Transverse colon (tissue), 4 donors: ENCODE measurements at regions not wholly inside any gene's neighbourhood (a gene's known extent, or its start where the extent isn't known, plus 50 kb on each side); places are given as distances from the start of the nearest gene placed in this dataset.

Source experiments
- DNase-seq: peaks from one replicate; pipeline ENCODE4 v3.0.0-alpha.2; 2019
- H3K27ac ChIP-seq, 4 donors: fragments of 200-600 bp; sonication (generic); 2 replicates each; pipeline ENCODE4 v1.5.1; 2016 to 2018; ENCODE audit warnings: inconsistent platforms in 4 of 4
- H3K27me3 ChIP-seq: fragments of 200-600 bp; sonication (generic); 2 replicates; pipeline ENCODE4 v1.5.1; 2017; ENCODE audit warnings: inconsistent platforms
- H3K36me3 ChIP-seq, 4 donors: fragments of 200-600 bp; sonication (generic); 2 replicates each; pipeline ENCODE4 v1.5.1; 2017 to 2019; ENCODE audit warnings: inconsistent platforms in 4 of 4
- H3K4me1 ChIP-seq, 4 donors: fragments of 200-600 bp; sonication (generic); 2 replicates each; pipeline ENCODE4 v1.5.1; 2017 to 2020; ENCODE audit warnings: inconsistent platforms in 4 of 4
- H3K4me3 ChIP-seq, 4 donors: fragments of 200-600 bp; sonication (generic); 1 replicate in 1 of 4; 2 replicates in 3 of 4; pipeline versions ENCODE4 v1.5.1 to v1.6.1; 2017 to 2019; ENCODE audit warnings: inconsistent platforms in 4 of 4
- H3K9me3 ChIP-seq, 2 donors: fragments of 200-600 bp; sonication (generic); 2 replicates each; pipeline ENCODE4 v1.5.1; 2017 to 2019; ENCODE audit warnings: inconsistent platforms in 2 of 2
- EP300 ChIP-seq: sonication (generic); formaldehyde crosslinking; IDR thresholded peaks from one replicate; pipeline ENCODE4 v1.6.1; 2017; ENCODE audit warnings: antibody characterized with exemption, low read depth
- POLR2A ChIP-seq: fragments of 450-650 bp; IDR thresholded peaks from one replicate; pipeline ENCODE4 v1.6.1; 2016; ENCODE audit warnings: antibody characterized with exemption, mild to moderate bottlenecking, moderate library complexity
- POLR2AphosphoS5 ChIP-seq, 3 donors: sonication (generic); formaldehyde crosslinking; IDR thresholded peaks; one replicate each; pipeline ENCODE4 v1.6.1; 2016; ENCODE audit warnings: antibody characterized with exemption in 3 of 3
- WGBS, 2 donors: methylation state at CpG; one replicate each; pipeline ENCODE4 v1.1.5; 2018; ENCODE audit warnings: low coverage in 1 of 2; 5-methylcytosine and 5-hydroxymethylcytosine counted together
- in situ Hi-C, 4 donors: fragments of 200-750 bp; cut with MboI; loops; one replicate each; pipeline versions ENCODE4 v1.15.0 to v1.15.1; 2017; ENCODE audit warnings: low sequenced_read_pairs in 3 of 4, low pct_ligation_motif_present in 1 of 4, low pct_unique_long_range_greater_than_20kb in 1 of 4
- intact Hi-C: fragments of 100-400 bp; cut with DNase I; formaldehyde crosslinking; loops from one replicate; pipeline ENCODE4 v1.15.1; 2023; ENCODE audit warnings: low total_unique reads
- TF ChIP-seq, protein P1 (sequence below), 5 experiments: fragments of 200-600 bp in 3 of 5; fragments of 450-650 bp in 2 of 5; sonication (generic) in 3 of 5; IDR thresholded peaks; 1 replicate in 2 of 5; 2 replicates in 3 of 5; pipeline ENCODE4 v1.5.1; 2016 to 2017; ENCODE audit warnings: antibody characterized with exemption in 5 of 5, inconsistent platforms in 3 of 5, mild to moderate bottlenecking in 2 of 5, moderate library complexity in 1 of 5

DNA sequence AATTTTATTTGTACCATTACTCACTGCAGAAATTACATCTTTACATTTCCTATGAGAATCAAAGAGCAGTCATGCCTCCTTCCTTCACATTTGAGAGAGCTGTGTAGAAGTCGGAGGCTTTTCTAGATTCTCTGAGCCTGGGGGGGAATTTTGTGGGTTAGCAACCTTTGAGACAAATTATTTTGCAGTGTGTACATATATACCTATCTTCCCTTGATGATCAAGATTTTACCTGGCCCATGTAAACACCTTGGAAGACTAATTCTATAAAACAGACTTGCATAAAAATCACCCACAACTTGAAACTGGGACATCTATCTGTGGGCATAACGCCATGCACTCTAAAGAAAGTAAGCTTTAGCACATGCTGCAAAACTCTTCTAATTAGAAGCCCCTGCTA lies 491.5 kb upstream of the MDFIC2 start:
- 71 to 79% methylated on average over 2 of the region's 2 CpGs for WGBS, 2 donors
- TF ChIP-seq POLR2A = no peak
- no peak for TF ChIP-seq EP300
- no peak for TF ChIP-seq POLR2AphosphoS5 (IDR thresholded peaks at IDR 0.05)
- TF ChIP-seq, protein P1, sequence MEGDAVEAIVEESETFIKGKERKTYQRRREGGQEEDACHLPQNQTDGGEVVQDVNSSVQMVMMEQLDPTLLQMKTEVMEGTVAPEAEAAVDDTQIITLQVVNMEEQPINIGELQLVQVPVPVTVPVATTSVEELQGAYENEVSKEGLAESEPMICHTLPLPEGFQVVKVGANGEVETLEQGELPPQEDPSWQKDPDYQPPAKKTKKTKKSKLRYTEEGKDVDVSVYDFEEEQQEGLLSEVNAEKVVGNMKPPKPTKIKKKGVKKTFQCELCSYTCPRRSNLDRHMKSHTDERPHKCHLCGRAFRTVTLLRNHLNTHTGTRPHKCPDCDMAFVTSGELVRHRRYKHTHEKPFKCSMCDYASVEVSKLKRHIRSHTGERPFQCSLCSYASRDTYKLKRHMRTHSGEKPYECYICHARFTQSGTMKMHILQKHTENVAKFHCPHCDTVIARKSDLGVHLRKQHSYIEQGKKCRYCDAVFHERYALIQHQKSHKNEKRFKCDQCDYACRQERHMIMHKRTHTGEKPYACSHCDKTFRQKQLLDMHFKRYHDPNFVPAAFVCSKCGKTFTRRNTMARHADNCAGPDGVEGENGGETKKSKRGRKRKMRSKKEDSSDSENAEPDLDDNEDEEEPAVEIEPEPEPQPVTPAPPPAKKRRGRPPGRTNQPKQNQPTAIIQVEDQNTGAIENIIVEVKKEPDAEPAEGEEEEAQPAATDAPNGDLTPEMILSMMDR (IDR thresholded peaks at IDR 0.05) = no peak

DNA sequence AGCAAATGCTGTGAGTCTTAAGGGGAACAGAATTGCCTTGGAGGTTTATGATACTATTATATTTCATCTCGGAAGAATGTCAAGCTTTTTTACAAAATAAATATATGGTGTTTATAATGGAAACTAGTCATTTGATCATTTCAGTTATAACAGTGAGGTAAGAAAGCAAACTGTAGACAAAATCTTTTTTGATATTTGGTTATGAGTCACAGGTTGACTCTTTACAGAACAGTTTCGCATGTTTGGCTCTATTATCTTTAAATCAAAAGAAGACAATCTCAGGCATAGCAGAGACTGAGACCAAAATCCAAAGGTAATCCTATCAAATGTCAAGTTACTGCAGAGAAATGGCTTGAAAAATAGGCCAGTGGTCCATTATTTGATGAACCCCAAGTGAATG lies 490.9 kb upstream of the MDFIC2 start:
- Histone ChIP-seq H3K36me3 (no peaks in the 10 kb centered on the region), H3K9me3 (no peaks in the 10 kb centered on the region), H3K27me3 (no peaks in the 10 kb centered on the region), H3K4me1 (no peaks in the 10 kb centered on the region), H3K4me3 (no peak overlapping the region), H3K27ac (no peak overlapping the region)
- in situ Hi-C loops (no loop called here), intact Hi-C loops (no loop called here)
- WGBS, 2 donors = 35 to 62% methylated on average over 2 of the region's 2 CpGs
- no peak for DNase-seq
- TF ChIP-seq, protein P1 (IDR thresholded peaks at IDR 0.05) = no peak
- TF ChIP-seq POLR2A = no peak
- no peak for TF ChIP-seq POLR2AphosphoS5 (IDR thresholded peaks at IDR 0.05)
- no peak for TF ChIP-seq EP300

More for the DNA sequence above, 491.5 kb upstream of the MDFIC2 start:
- Histone ChIP-seq H3K27me3 (no peaks in the 10 kb centered on the region), H3K4me1 (no peaks in the 10 kb centered on the region), H3K36me3 (no peaks in the 10 kb centered on the region), H3K9me3 (no peaks in the 10 kb centered on the region), H3K4me3 (no peak overlapping the region), H3K27ac (no peak overlapping the region)
- intact Hi-C loops = no loop called here
- in situ Hi-C loops = no loop called here
- no peak for DNase-seq

DNA sequence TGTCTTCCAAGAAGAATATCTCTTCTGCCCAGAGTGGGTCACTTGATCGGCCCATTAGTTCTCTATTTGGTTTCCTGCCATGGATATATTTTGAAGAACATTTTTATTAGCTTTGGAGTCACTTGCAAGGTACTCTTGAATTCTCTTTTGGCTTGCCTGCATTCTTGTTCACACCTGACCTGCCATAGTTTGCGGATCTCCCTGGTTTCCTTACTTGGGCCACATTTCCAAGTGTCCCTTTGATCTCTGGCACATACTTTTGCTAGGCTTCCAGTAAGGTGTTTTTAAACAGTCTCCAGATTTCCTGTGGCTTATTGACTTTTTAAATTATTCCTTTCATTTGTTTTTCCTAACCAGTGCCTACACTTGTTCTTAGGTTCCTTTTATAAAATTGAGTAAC lies 488.5 kb upstream of the MDFIC2 start:
- TF ChIP-seq, protein P1 (IDR thresholded peaks at IDR 0.05) = no peak
- TF ChIP-seq EP300 (no peak), POLR2AphosphoS5 (IDR thresholded peaks at IDR 0.05) (no peak), POLR2A (no peak)
- Histone ChIP-seq H3K4me1 (no peaks in the 10 kb centered on the region), H3K4me3 (no peak overlapping the region), H3K9me3 (no peaks in the 10 kb centered on the region), H3K27me3 (no peaks in the 10 kb centered on the region), H3K27ac (no peak overlapping the region), H3K36me3 (no peaks in the 10 kb centered on the region)
- 72 to 77% methylated on average over 2 of the region's 2 CpGs for WGBS, 2 donors
- DNase-seq = no peak
- intact Hi-C loops (no loop called here), in situ Hi-C loops (no loop called here)

DNA sequence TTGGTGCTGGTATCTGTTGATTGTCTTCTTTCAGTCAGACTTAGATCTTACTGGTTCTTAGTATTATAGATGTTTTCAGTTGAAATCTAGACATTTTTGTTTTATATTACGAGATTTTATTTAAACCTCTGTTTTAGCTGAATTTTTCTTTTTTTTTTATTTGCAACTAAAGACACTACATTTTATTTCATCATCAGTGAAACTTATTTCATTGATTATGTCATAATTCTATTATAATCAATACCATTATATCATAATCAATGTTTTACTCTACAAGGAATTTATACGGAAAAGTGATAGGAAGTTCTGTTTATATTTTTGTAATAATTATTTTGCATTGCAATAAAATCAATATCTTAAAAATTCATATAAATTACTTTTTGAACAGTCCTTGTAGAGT lies 477.4 kb upstream of the MDFIC2 start:
- no peaks in the 10 kb centered on the region for H3K36me3 ChIP-seq
- WGBS, 2 donors = 86 to 93% methylated on average over 2 of the region's 2 CpGs
- TF ChIP-seq POLR2AphosphoS5 (IDR thresholded peaks at IDR 0.05) (no peak), POLR2A (no peak), EP300 (no peak)
- TF ChIP-seq, protein P1 (IDR thresholded peaks at IDR 0.05) = no peak
- H3K27me3 ChIP-seq = no peaks in the 10 kb centered on the region
- H3K27ac ChIP-seq = no peak overlapping the region
- no peak for DNase-seq
- H3K4me1 ChIP-seq = no peaks in the 10 kb centered on the region
- intact Hi-C loops = no loop called here
- in situ Hi-C loops = no loop called here
- no peak overlapping the region for H3K4me3 ChIP-seq
- no peaks in the 10 kb centered on the region for H3K9me3 ChIP-seq
